ENCODE measurements at regions not wholly inside any gene's neighbourhood (a gene's known extent, or its start where the extent isn't known, plus 50 kb on each side); places are given as distances from the start of the nearest gene placed in this dataset.

DNA sequence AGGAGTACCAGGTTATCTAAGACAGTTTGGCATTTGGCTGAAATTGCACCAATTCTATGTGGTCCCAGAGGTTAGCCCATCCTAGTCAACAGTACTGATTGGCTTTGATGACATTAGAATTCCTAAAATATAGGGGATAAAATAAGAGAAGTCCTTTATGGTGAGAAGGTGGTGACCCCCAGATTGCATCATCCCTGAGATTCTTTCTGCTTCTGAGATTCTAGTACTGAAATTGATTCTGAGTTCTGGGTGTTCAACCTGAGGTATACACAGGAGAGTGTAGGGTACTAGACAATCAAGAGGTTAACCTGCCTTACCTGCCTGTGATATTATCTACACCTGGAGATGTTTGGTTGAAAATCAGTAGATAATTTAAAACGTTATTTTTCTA lies 140.9 kb upstream of the MRPS22 start:
- TF ChIP-seq ESRRA (IDR thresholded peaks at IDR 0.05; ENCODE audit: borderline replicate concordance, low read depth) (no peak), ZNF740 (CRISPR knock-in tag; IDR thresholded peaks at IDR 0.05) (no peak), ZNF740 (tag; IDR thresholded peaks at IDR 0.05) (no peak), JUN (IDR thresholded peaks at IDR 0.05; ENCODE audit: borderline replicate concordance, low read depth, low read length) (no peak), JUN (CRISPR knock-in tag; IDR thresholded peaks at IDR 0.05; ENCODE audit: borderline replicate concordance) (no peak), FOXA1 (IDR thresholded peaks at IDR 0.05; ENCODE audit: borderline replicate concordance) (no peak), SMARCC2 (IDR thresholded peaks at IDR 0.05; ENCODE audit: low read depth) (no peak), XRCC5 (IDR thresholded peaks at IDR 0.05; ENCODE audit: low read depth, low read length) (no peak), SIRT6 (IDR thresholded peaks at IDR 0.05; ENCODE audit: low read depth, low read length) (no peak), ZNF609 (CRISPR knock-in tag; IDR thresholded peaks at IDR 0.05; ENCODE audit: borderline replicate concordance) (no peak), TAF1 (IDR thresholded peaks at IDR 0.05; ENCODE audit: control insufficient read depth, extremely low read depth, insufficient read depth, low read length, severe bottlenecking) (no peak)
- TF ChIP-seq, protein P1, sequence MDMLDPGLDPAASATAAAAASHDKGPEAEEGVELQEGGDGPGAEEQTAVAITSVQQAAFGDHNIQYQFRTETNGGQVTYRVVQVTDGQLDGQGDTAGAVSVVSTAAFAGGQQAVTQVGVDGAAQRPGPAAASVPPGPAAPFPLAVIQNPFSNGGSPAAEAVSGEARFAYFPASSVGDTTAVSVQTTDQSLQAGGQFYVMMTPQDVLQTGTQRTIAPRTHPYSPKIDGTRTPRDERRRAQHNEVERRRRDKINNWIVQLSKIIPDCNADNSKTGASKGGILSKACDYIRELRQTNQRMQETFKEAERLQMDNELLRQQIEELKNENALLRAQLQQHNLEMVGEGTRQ (CRISPR knock-in tag; IDR thresholded peaks at IDR 0.05): no peak
- TF ChIP-seq, protein P2, sequence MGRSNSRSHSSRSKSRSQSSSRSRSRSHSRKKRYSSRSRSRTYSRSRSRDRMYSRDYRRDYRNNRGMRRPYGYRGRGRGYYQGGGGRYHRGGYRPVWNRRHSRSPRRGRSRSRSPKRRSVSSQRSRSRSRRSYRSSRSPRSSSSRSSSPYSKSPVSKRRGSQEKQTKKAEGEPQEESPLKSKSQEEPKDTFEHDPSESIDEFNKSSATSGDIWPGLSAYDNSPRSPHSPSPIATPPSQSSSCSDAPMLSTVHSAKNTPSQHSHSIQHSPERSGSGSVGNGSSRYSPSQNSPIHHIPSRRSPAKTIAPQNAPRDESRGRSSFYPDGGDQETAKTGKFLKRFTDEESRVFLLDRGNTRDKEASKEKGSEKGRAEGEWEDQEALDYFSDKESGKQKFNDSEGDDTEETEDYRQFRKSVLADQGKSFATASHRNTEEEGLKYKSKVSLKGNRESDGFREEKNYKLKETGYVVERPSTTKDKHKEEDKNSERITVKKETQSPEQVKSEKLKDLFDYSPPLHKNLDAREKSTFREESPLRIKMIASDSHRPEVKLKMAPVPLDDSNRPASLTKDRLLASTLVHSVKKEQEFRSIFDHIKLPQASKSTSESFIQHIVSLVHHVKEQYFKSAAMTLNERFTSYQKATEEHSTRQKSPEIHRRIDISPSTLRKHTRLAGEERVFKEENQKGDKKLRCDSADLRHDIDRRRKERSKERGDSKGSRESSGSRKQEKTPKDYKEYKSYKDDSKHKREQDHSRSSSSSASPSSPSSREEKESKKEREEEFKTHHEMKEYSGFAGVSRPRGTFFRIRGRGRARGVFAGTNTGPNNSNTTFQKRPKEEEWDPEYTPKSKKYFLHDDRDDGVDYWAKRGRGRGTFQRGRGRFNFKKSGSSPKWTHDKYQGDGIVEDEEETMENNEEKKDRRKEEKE (IDR thresholded peaks at IDR 0.05; ENCODE audit: borderline replicate concordance in 1 of 2, control insufficient read depth in 1 of 2, low read depth in 2 of 2, low read length in 1 of 2): no peak
- TF ChIP-seq, protein P3, sequence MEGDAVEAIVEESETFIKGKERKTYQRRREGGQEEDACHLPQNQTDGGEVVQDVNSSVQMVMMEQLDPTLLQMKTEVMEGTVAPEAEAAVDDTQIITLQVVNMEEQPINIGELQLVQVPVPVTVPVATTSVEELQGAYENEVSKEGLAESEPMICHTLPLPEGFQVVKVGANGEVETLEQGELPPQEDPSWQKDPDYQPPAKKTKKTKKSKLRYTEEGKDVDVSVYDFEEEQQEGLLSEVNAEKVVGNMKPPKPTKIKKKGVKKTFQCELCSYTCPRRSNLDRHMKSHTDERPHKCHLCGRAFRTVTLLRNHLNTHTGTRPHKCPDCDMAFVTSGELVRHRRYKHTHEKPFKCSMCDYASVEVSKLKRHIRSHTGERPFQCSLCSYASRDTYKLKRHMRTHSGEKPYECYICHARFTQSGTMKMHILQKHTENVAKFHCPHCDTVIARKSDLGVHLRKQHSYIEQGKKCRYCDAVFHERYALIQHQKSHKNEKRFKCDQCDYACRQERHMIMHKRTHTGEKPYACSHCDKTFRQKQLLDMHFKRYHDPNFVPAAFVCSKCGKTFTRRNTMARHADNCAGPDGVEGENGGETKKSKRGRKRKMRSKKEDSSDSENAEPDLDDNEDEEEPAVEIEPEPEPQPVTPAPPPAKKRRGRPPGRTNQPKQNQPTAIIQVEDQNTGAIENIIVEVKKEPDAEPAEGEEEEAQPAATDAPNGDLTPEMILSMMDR (IDR thresholded peaks at IDR 0.05 in 2 of 3, conservative IDR thresholded peaks at IDR 0.05 in 1 of 3; ENCODE audit: insufficient read depth in 2 of 3, low read depth in 1 of 3, low read length in 3 of 3): no peak
- TF ChIP-seq, protein P4, sequence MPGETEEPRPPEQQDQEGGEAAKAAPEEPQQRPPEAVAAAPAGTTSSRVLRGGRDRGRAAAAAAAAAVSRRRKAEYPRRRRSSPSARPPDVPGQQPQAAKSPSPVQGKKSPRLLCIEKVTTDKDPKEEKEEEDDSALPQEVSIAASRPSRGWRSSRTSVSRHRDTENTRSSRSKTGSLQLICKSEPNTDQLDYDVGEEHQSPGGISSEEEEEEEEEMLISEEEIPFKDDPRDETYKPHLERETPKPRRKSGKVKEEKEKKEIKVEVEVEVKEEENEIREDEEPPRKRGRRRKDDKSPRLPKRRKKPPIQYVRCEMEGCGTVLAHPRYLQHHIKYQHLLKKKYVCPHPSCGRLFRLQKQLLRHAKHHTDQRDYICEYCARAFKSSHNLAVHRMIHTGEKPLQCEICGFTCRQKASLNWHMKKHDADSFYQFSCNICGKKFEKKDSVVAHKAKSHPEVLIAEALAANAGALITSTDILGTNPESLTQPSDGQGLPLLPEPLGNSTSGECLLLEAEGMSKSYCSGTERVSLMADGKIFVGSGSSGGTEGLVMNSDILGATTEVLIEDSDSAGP (CRISPR knock-in tag; IDR thresholded peaks at IDR 0.05): no peak
